HG03442 (cell line): ENCODE measurements at regions not wholly inside any gene's neighbourhood (a gene's known extent, or its start where the extent isn't known, plus 50 kb on each side); places are given as distances from the start of the nearest gene placed in this dataset.
A peak's percentile ranks its signal among the peaks of the same experiment; 100 is the strongest.

Experiments
- ATAC-seq: cut with Tn5 transposase; IDR thresholded peaks from one replicate; pipeline ENCODE4 v1.9.1; 2021; ENCODE audit warnings: mild to moderate bottlenecking, moderate library complexity; ENCODE audit not compliant: unreplicated experiment

- no peak for ATAC-seq
Measured at GRCh38 chr5:74054139-74054538, 428.1 kb downstream of the ARHGEF28 start.

- ATAC-seq = no peak
Measured at GRCh38 chr5:74052441-74053221, 426.6 kb downstream of the ARHGEF28 start.

GRCh38 chr5:74051076-74051475 is 425.1 kb downstream of the ARHGEF28 start:
- no peak for ATAC-seq

- ATAC-seq = no peak
Measured at GRCh38 chr5:74044936-74045335, 418.9 kb downstream of the ARHGEF28 start.

- ATAC-seq = no peak
Measured at GRCh38 chr5:74042959-74043358, 417.0 kb downstream of the ARHGEF28 start.

- no peak for ATAC-seq
Measured at GRCh38 chr5:74042559-74042958, 416.6 kb downstream of the ARHGEF28 start.

- no peak for ATAC-seq
Measured at GRCh38 chr5:74041913-74042312, 415.9 kb downstream of the ARHGEF28 start.

GRCh38 chr5:74040811-74041491 is 415.0 kb downstream of the ARHGEF28 start:
- no peak for ATAC-seq

- no peak for ATAC-seq
Measured at GRCh38 chr5:74040065-74040551, 414.1 kb downstream of the ARHGEF28 start.

- no peak for ATAC-seq
Measured at GRCh38 chr5:74037321-74037720, 411.3 kb downstream of the ARHGEF28 start.

- ATAC-seq = peak; percentile 58
Measured at GRCh38 chr5:74035521-74035937, 409.5 kb downstream of the ARHGEF28 start.

- ATAC-seq = no peak
Measured at GRCh38 chr5:74034733-74035132, 408.7 kb downstream of the ARHGEF28 start.

- no peak for ATAC-seq
Measured at GRCh38 chr5:74032617-74033016, 406.6 kb downstream of the ARHGEF28 start.

- ATAC-seq = no peak
Measured at GRCh38 chr5:74031536-74031935, 405.5 kb downstream of the ARHGEF28 start.

- no peak for ATAC-seq
Measured at GRCh38 chr5:74030821-74031220, 404.8 kb downstream of the ARHGEF28 start.

GRCh38 chr5:74030371-74030770 is 404.4 kb downstream of the ARHGEF28 start:
- no peak for ATAC-seq

GRCh38 chr5:74028976-74029375 is 403.0 kb downstream of the ARHGEF28 start:
- ATAC-seq = no peak

- no peak for ATAC-seq
Measured at GRCh38 chr5:74028406-74028805, 402.4 kb downstream of the ARHGEF28 start.

GRCh38 chr5:74027732-74028338 is 401.8 kb downstream of the ARHGEF28 start:
- ATAC-seq = no peak

- no peak for ATAC-seq
Measured at GRCh38 chr5:74026310-74026709, 400.3 kb downstream of the ARHGEF28 start.

GRCh38 chr5:74021126-74021525 is 395.1 kb downstream of the ARHGEF28 start:
- ATAC-seq = no peak

- ATAC-seq = no peak
Measured at GRCh38 chr5:74020503-74020902, 394.5 kb downstream of the ARHGEF28 start.
